PC-9 (cell line): ENCODE measurements at regions not wholly inside any gene's neighbourhood (a gene's known extent, or its start where the extent isn't known, plus 50 kb on each side); places are given as distances from the start of the nearest gene placed in this dataset.

ENCODE experiments used
- EZH2 ChIP-seq: fragments of 200-600 bp; sonication (generic); IDR thresholded peaks from 2 replicates; pipeline ENCODE4 v1.8.0; 2017; ENCODE audit warnings: antibody characterized with exemption, low read depth
- TF ChIP-seq, protein P1 (sequence below): fragments of 200-600 bp; sonication (generic); conservative IDR thresholded peaks from 2 replicates; pipeline ENCODE4 v1.6.1; 2017; ENCODE audit warnings: mixed run types, antibody characterized with exemption, mild to moderate bottlenecking, moderate library complexity

DNA sequence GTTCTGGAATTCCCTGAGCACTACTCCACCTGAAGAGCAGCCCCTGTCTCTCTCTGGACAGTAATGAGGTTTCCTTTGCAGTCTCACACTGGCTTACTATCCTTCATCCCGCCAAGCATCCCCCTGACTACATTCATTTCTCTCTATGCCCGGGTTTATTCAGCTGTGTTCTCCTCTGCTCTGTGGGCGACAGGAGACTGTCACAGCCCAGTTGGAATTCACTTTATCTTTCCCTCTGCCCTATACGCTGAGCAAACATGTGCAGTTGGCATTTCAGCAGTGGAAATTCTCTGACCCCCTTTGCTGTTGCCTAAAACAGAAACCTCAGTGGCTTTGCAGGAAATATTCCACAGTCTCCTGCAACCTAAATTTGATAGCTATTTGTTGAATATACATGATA lies 83.5 kb upstream of the MAX start:
- TF ChIP-seq, protein P1, sequence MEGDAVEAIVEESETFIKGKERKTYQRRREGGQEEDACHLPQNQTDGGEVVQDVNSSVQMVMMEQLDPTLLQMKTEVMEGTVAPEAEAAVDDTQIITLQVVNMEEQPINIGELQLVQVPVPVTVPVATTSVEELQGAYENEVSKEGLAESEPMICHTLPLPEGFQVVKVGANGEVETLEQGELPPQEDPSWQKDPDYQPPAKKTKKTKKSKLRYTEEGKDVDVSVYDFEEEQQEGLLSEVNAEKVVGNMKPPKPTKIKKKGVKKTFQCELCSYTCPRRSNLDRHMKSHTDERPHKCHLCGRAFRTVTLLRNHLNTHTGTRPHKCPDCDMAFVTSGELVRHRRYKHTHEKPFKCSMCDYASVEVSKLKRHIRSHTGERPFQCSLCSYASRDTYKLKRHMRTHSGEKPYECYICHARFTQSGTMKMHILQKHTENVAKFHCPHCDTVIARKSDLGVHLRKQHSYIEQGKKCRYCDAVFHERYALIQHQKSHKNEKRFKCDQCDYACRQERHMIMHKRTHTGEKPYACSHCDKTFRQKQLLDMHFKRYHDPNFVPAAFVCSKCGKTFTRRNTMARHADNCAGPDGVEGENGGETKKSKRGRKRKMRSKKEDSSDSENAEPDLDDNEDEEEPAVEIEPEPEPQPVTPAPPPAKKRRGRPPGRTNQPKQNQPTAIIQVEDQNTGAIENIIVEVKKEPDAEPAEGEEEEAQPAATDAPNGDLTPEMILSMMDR = no peak
- no peak for TF ChIP-seq EZH2
